CD4-positive, alpha-beta T cell treated with Interleukin-6 for 4 hours (primary cell): ENCODE measurements at regions not wholly inside any gene's neighbourhood (a gene's known extent, or its start where the extent isn't known, plus 50 kb on each side); places are given as distances from the start of the nearest gene placed in this dataset.
"Not testable (repeated sequence)": the region's sequence is repeated elsewhere in the genome, so short reads cannot be mapped to it uniquely, and the experiment has no call there.

Experiments
- DNase-seq: peaks from one replicate; pipeline ENCODE4 v3.0.0-alpha.2; 2020; ENCODE audit warnings: mixed read lengths

GRCh38 chr15:81897057-81897677 lies 148.7 kb downstream of the MEX3B start:
- no peak for DNase-seq

GRCh38 chr15:81896356-81896755 lies 149.5 kb downstream of the MEX3B start:
- no peak for DNase-seq

- DNase-seq = no peak
Observed at GRCh38 chr15:81895723-81896122, 150.1 kb downstream of the MEX3B start.

GRCh38 chr15:81894061-81894460 lies 151.8 kb downstream of the MEX3B start:
- DNase-seq = no peak

GRCh38 chr15:81893182-81893835 lies 152.5 kb downstream of the MEX3B start:
- DNase-seq = no peak

GRCh38 chr15:81890496-81890895 lies 155.3 kb downstream of the MEX3B start:
- DNase-seq = no peak

GRCh38 chr15:81889485-81889881 lies 156.3 kb downstream of the MEX3B start:
- DNase-seq = no peak

GRCh38 chr15:81888748-81889484 lies 156.9 kb downstream of the MEX3B start:
- DNase-seq = no peak

GRCh38 chr15:81887912-81888311 lies 157.9 kb downstream of the MEX3B start:
- no peak for DNase-seq

GRCh38 chr15:81887188-81887587 lies 158.6 kb downstream of the MEX3B start:
- not testable (repeated sequence) for DNase-seq

GRCh38 chr15:81886591-81886990 lies 159.2 kb downstream of the MEX3B start:
- DNase-seq = no peak

- DNase-seq = no peak
Observed at GRCh38 chr15:81886080-81886479, 159.7 kb downstream of the MEX3B start.

GRCh38 chr15:81885135-81885534 lies 160.7 kb downstream of the MEX3B start:
- DNase-seq = no peak

- no peak for DNase-seq
Observed at GRCh38 chr15:81882504-81882903, 163.3 kb downstream of the MEX3B start.

- no peak for DNase-seq
Observed at GRCh38 chr15:81880833-81881232, 165.0 kb downstream of the MEX3B start.

GRCh38 chr15:81880314-81880713 lies 165.5 kb downstream of the MEX3B start:
- no peak for DNase-seq

- DNase-seq = not testable (repeated sequence)
Observed at GRCh38 chr15:81875717-81876116, 170.1 kb downstream of the MEX3B start.

- DNase-seq = not testable (repeated sequence)
Observed at GRCh38 chr15:81870746-81871106, 175.1 kb downstream of the MEX3B start.

- not testable (repeated sequence) for DNase-seq
Observed at GRCh38 chr15:81870062-81870745, 175.6 kb downstream of the MEX3B start.

GRCh38 chr15:81869161-81869954 lies 176.5 kb downstream of the MEX3B start:
- no peak for DNase-seq

GRCh38 chr15:81865850-81866537 lies 179.8 kb downstream of the MEX3B start:
- no peak for DNase-seq

- DNase-seq = no peak
Observed at GRCh38 chr15:81863162-81863561, 182.7 kb downstream of the MEX3B start.
